Heart right ventricle (tissue), 16 donors: ENCODE measurements at regions not wholly inside any gene's neighbourhood (a gene's known extent, or its start where the extent isn't known, plus 50 kb on each side); places are given as distances from the start of the nearest gene placed in this dataset.
A peak's percentile ranks its signal among the peaks of the same experiment; 100 is the strongest.

Experiments
- ATAC-seq, 8 donors: fragments of 200-7000 bp; cut with Tn5 transposase; one replicate each; pipeline ENCODE4 v1.9.1; 2020; ENCODE audit warnings: mild to moderate bottlenecking in 8 of 8, moderate library complexity in 8 of 8, moderate number of reproducible peaks in 1 of 8
- DNase-seq, 2 donors: peaks; one replicate each; pipeline ENCODE4 v3.0.0-alpha.2; 2020
- H3K27ac ChIP-seq, 10 donors: fragments of 200-600 bp; sonication (generic) in 2 of 10; one replicate each; pipeline versions ENCODE4 v1.5.0 to v1.8.0; 2020 to 2022; ENCODE audit warnings: mild to moderate bottlenecking in 3 of 10
- H3K27me3 ChIP-seq, 7 donors: fragments of 200-600 bp; one replicate each; pipeline ENCODE4 v1.8.0; 2021 to 2022; ENCODE audit warnings: mild to moderate bottlenecking in 2 of 7
- H3K36me3 ChIP-seq, 9 donors: fragments of 200-600 bp; sonication (generic) in 1 of 9; one replicate each; pipeline versions ENCODE4 v1.5.0 to v1.8.0; 2020 to 2022; ENCODE audit warnings: mild to moderate bottlenecking in 2 of 9
- H3K4me1 ChIP-seq, 9 donors: fragments of 200-600 bp; sonication (generic) in 1 of 9; one replicate each; pipeline versions ENCODE4 v1.5.0 to v1.8.0; 2020 to 2022; ENCODE audit warnings: mild to moderate bottlenecking in 4 of 9
- H3K4me3 ChIP-seq, 10 donors: fragments of 200-600 bp; sonication (generic) in 2 of 10; one replicate each; pipeline versions ENCODE4 v1.5.0 to v1.8.0; 2020 to 2022; ENCODE audit warnings: mild to moderate bottlenecking in 7 of 10, moderate library complexity in 2 of 10
- H3K9me3 ChIP-seq, 11 donors: fragments of 200-600 bp in 10 of 11; sonication (generic) in 2 of 11; one replicate each; pipeline versions ENCODE4 v1.5.0 to v1.8.0; 2013 to 2022; ENCODE audit warnings: mild to moderate bottlenecking in 2 of 11, control low read depth in 1 of 11, moderate library complexity in 1 of 11
- CTCF ChIP-seq, 9 donors: fragments of 200-600 bp; sonication (generic) in 2 of 9; IDR thresholded peaks; one replicate each; pipeline versions ENCODE4 v1.5.0 to v1.8.0; 2021 to 2022; ENCODE audit warnings: antibody characterized with exemption in 9 of 9, mild to moderate bottlenecking in 5 of 9, moderate library complexity in 1 of 9
- WGBS, 2 donors: extraction: QIAGEN DNeasy Blood & Tissue Kit; methylation state at CpG; one replicate each; pipeline ENCODE4 v1.1.7; 2013; ENCODE audit warnings: inconsistent platforms in 1 of 2; 5-methylcytosine and 5-hydroxymethylcytosine counted together
- intact Hi-C, 10 donors: fragments of 100-400 bp; cut with DNase I; formaldehyde crosslinking; loops; one replicate each; pipeline versions ENCODE4 v1.11.1 to v1.14.2; 2022
- donor health status: Arrhythmogenic right ventricular cardiomyopathy.
- donor health status: ischemic (EF 13 %, LVEDD 7.1; RV severe dilation, severe dysfunction).
- donor health status: healthy with polysubstance abuse.
- donor health status: DM: no; HTN: yes; CAD: no.
- donor health status: DM: no; HTN: no; CAD: no.
- donor health status: ischemic (EF 25% LVEDD 6.9; RV normal size, moderate dysfunction).
- donor health status: ischemic (EF 25% LVEDD 5.7; RV mildly dilated, moderate dysfunction).
- donor health status: healthy.
- donor health status: DM: yes; HTN: yes; CAD: no.
- donor health status: Ischemic cardiomyopathy.
- donor health status: ischemic (EF 35%, LVEDD 5.7; RV mildly dilated, moderate dysfunction).
- donor health status: nonischemic (EF 11% LVEDD 7.7; RV severe dilation, severe dysfunction).
- donor health status: DM: yes; HTN: yes; CAD: no.
- donor health status: PGD.
- donor health status: ischemic (EF 29% LVEDD 5.4; RV normal size, mild dysfunction).
- donor health status: nonischemic (EF 23%, LVEDD 6.1; RV moderate dilation, normal function).

- intact Hi-C loops, result no loop called here
- peaks cover 0 to 7% (median 0%) of the 10 kb centered on the region in 11 donors for H3K9me3 ChIP-seq
- no peaks in the 10 kb centered on the region for H3K27me3 ChIP-seq
- WGBS, 2 donors, result 71 to 77% methylated on average over 7 of the region's 7 CpGs
- H3K4me1 ChIP-seq, result peaks cover 0 to 5% (median 0%) of the 10 kb centered on the region in 9 donors
- TF ChIP-seq CTCF (IDR thresholded peaks at IDR 0.05), result no peak
- no peak for DNase-seq
- no peak for ATAC-seq
- H3K4me3 ChIP-seq, result no peak overlapping the region
- no peaks in the 10 kb centered on the region for H3K36me3 ChIP-seq
- no peak overlapping the region for H3K27ac ChIP-seq
Measured at GRCh38 chr3:178291574-178292370, 244.5 kb upstream of the KCNMB2 start.

GRCh38 chr3:178295292-178295912 lies 240.8 kb upstream of the KCNMB2 start:
- H3K27ac ChIP-seq, result no peak overlapping the region
- intact Hi-C loops, result no loop called here
- DNase-seq, result no peak

GRCh38 chr3:178297199-178297598 lies 239.0 kb upstream of the KCNMB2 start:
- ATAC-seq (peak in 6 of 8 donors; percentile 67 to 83 (median 79)), DNase-seq (peak in 1 of 2 donors; percentile 19)
- peak overlapping the region in 2 of 10 donors; percentile 23 to 45 for H3K27ac ChIP-seq
- 59 to 72% methylated on average over 1 of the region's 1 CpG for WGBS, 2 donors
- H3K36me3 ChIP-seq, result no peaks in the 10 kb centered on the region
- intact Hi-C loops, result no loop called here
- peaks cover 0 to 5% (median 0%) of the 10 kb centered on the region in 9 donors for H3K4me1 ChIP-seq
- H3K9me3 ChIP-seq, result no peaks in the 10 kb centered on the region
- no peak for TF ChIP-seq CTCF (IDR thresholded peaks at IDR 0.05)
- no peaks in the 10 kb centered on the region for H3K27me3 ChIP-seq
- no peak overlapping the region for H3K4me3 ChIP-seq

More at GRCh38 chr3:178295292-178295912, 240.8 kb upstream of the KCNMB2 start:
- ATAC-seq, result peak in 3 of 8 donors; percentile 20 to 73 (median 27)
- H3K4me3 ChIP-seq, result no peak overlapping the region
- TF ChIP-seq CTCF (IDR thresholded peaks at IDR 0.05), result no peak
- no peaks in the 10 kb centered on the region for H3K36me3 ChIP-seq
- H3K4me1 ChIP-seq, result peaks cover 0 to 5% (median 0%) of the 10 kb centered on the region in 9 donors
- 96 to 100% methylated on average over 2 of the region's 2 CpGs for WGBS, 2 donors
- H3K27me3 ChIP-seq, result no peaks in the 10 kb centered on the region
- no peaks in the 10 kb centered on the region for H3K9me3 ChIP-seq

GRCh38 chr3:178297740-178298139 lies 238.5 kb upstream of the KCNMB2 start:
- no peaks in the 10 kb centered on the region for H3K36me3 ChIP-seq
- intact Hi-C loops, result no loop called here
- DNase-seq (no peak), ATAC-seq (peak in 1 of 8 donors; percentile 14)
- H3K27ac ChIP-seq, result peak overlapping the region in 1 of 10 donors; percentile 7
- peaks cover 0 to 5% (median 0%) of the 10 kb centered on the region in 9 donors for H3K4me1 ChIP-seq
- no peaks in the 10 kb centered on the region for H3K27me3 ChIP-seq
- 71 to 79% methylated on average over 8 of the region's 8 CpGs for WGBS, 2 donors
- no peaks in the 10 kb centered on the region for H3K9me3 ChIP-seq
- TF ChIP-seq CTCF (IDR thresholded peaks at IDR 0.05), result no peak
- H3K4me3 ChIP-seq, result no peak overlapping the region
